HG03439 (cell line): ENCODE measurements at regions not wholly inside any gene's neighbourhood (a gene's known extent, or its start where the extent isn't known, plus 50 kb on each side); places are given as distances from the start of the nearest gene placed in this dataset.

Experiments
- ATAC-seq: cut with Tn5 transposase; IDR thresholded peaks from one replicate; pipeline ENCODE4 v1.9.1; 2021; ENCODE audit warnings: mild to moderate bottlenecking, moderate library complexity; ENCODE audit not compliant: unreplicated experiment

GRCh38 chr3:8239095-8239494 is 262.5 kb upstream of the LMCD1 start:
- no peak for ATAC-seq

GRCh38 chr3:8239718-8240695 is 261.6 kb upstream of the LMCD1 start:
- ATAC-seq, result peak; percentile 73

GRCh38 chr3:8246070-8246469 is 255.6 kb upstream of the LMCD1 start:
- ATAC-seq, result no peak

GRCh38 chr3:8253201-8253600 is 248.4 kb upstream of the LMCD1 start:
- no peak for ATAC-seq

GRCh38 chr3:8254489-8254888 is 247.1 kb upstream of the LMCD1 start:
- no peak for ATAC-seq

GRCh38 chr3:8255725-8256124 is 245.9 kb upstream of the LMCD1 start:
- ATAC-seq, result no peak

- no peak for ATAC-seq
Measured at GRCh38 chr3:8256441-8257071, 245.1 kb upstream of the LMCD1 start.

GRCh38 chr3:8261018-8261417 is 240.6 kb upstream of the LMCD1 start:
- ATAC-seq, result no peak

GRCh38 chr3:8266730-8267131 is 234.9 kb upstream of the LMCD1 start:
- ATAC-seq, result no peak

- ATAC-seq, result no peak
Measured at GRCh38 chr3:8273479-8273878, 228.1 kb upstream of the LMCD1 start.

- ATAC-seq, result no peak
Measured at GRCh38 chr3:8276056-8276455, 225.6 kb upstream of the LMCD1 start.

- ATAC-seq, result no peak
Measured at GRCh38 chr3:8276506-8276905, 225.1 kb upstream of the LMCD1 start.

- no peak for ATAC-seq
Measured at GRCh38 chr3:8278448-8278847, 223.2 kb upstream of the LMCD1 start.

GRCh38 chr3:8279476-8279875 is 222.1 kb upstream of the LMCD1 start:
- no peak for ATAC-seq

GRCh38 chr3:8279886-8280550 is 221.6 kb upstream of the LMCD1 start:
- ATAC-seq, result no peak

GRCh38 chr3:8282541-8283165 is 219.0 kb upstream of the LMCD1 start:
- ATAC-seq, result no peak

- ATAC-seq, result no peak
Measured at GRCh38 chr3:8283193-8283592, 218.4 kb upstream of the LMCD1 start.

GRCh38 chr3:8286086-8286485 is 215.5 kb upstream of the LMCD1 start:
- ATAC-seq, result no peak

GRCh38 chr3:8286749-8287148 is 214.9 kb upstream of the LMCD1 start:
- no peak for ATAC-seq

- no peak for ATAC-seq
Measured at GRCh38 chr3:8290611-8291010, 211.0 kb upstream of the LMCD1 start.

GRCh38 chr3:8296461-8296860 is 205.2 kb upstream of the LMCD1 start:
- ATAC-seq, result no peak
